Ascending aorta (tissue), 2 donors: ENCODE measurements at regions not wholly inside any gene's neighbourhood (a gene's known extent, or its start where the extent isn't known, plus 50 kb on each side); places are given as distances from the start of the nearest gene placed in this dataset.

Source experiments
- DNase-seq, 2 donors: peaks; one replicate each; pipeline ENCODE4 v3.0.0-alpha.2; 2019; ENCODE audit warnings: low spot score in 2 of 2
- H3K27ac ChIP-seq, 2 donors: fragments of 200-600 bp; sonication (generic); one replicate each; pipeline ENCODE4 v1.5.1; 2016 to 2017; ENCODE audit warnings: mild to moderate bottlenecking in 1 of 2
- H3K27me3 ChIP-seq: fragments of 200-600 bp; sonication (generic); one replicate; pipeline ENCODE4 v1.5.1; 2017
- H3K36me3 ChIP-seq, 2 donors: fragments of 200-600 bp; sonication (generic); one replicate each; pipeline ENCODE4 v1.5.1; 2016
- H3K4me1 ChIP-seq, 2 donors: fragments of 200-600 bp; sonication (generic); one replicate each; pipeline ENCODE4 v1.5.1; 2016 to 2017; ENCODE audit warnings: mild to moderate bottlenecking in 1 of 2
- H3K4me3 ChIP-seq, 2 donors: fragments of 200-600 bp; sonication (generic); one replicate each; pipeline ENCODE4 v1.5.1; 2016 to 2017; ENCODE audit warnings: mild to moderate bottlenecking in 1 of 2
- H3K9me3 ChIP-seq, 2 donors: fragments of 200-600 bp; sonication (generic); one replicate each; pipeline ENCODE4 v1.5.1; 2016
- CTCF ChIP-seq, 3 experiments: fragments of 200-600 bp in 2 of 3; fragments of 450-650 bp in 1 of 3; sonication (generic) in 2 of 3; IDR thresholded peaks; one replicate each; pipeline ENCODE4 v1.5.1; 2016 to 2019; ENCODE audit warnings: antibody characterized with exemption in 3 of 3, mild to moderate bottlenecking in 1 of 3, moderate library complexity in 1 of 3
- intact Hi-C: fragments of 100-400 bp; cut with DNase I; formaldehyde crosslinking; loops from one replicate; pipeline ENCODE4 v1.15.1; 2023

- no peak for DNase-seq
- H3K9me3 ChIP-seq, result no peaks in the 10 kb centered on the region
- H3K4me3 ChIP-seq, result no peak overlapping the region
- H3K36me3 ChIP-seq, result no peaks in the 10 kb centered on the region
- no peaks in the 10 kb centered on the region for H3K4me1 ChIP-seq
- H3K27ac ChIP-seq, result no peak overlapping the region
- no peak for TF ChIP-seq CTCF (IDR thresholded peaks at IDR 0.05)
- intact Hi-C loops, result no loop called here
- no peaks in the 10 kb centered on the region for H3K27me3 ChIP-seq
Observed at GRCh38 chr3:193894121-193894863, 241.7 kb upstream of the HES1 start.

- Histone ChIP-seq H3K9me3 (no peaks in the 10 kb centered on the region), H3K4me1 (no peaks in the 10 kb centered on the region), H3K36me3 (no peaks in the 10 kb centered on the region), H3K27ac (no peak overlapping the region), H3K4me3 (no peak overlapping the region), H3K27me3 (no peaks in the 10 kb centered on the region)
- intact Hi-C loops, result no loop called here
- TF ChIP-seq CTCF (IDR thresholded peaks at IDR 0.05), result no peak
- no peak for DNase-seq
Observed at GRCh38 chr3:193895409-193895808, 240.5 kb upstream of the HES1 start.

GRCh38 chr3:193896419-193896818 is 239.5 kb upstream of the HES1 start:
- intact Hi-C loops, result no loop called here
- no peak for TF ChIP-seq CTCF (IDR thresholded peaks at IDR 0.05)
- no peak overlapping the region for H3K27ac ChIP-seq
- no peaks in the 10 kb centered on the region for H3K27me3 ChIP-seq
- no peaks in the 10 kb centered on the region for H3K4me1 ChIP-seq
- no peaks in the 10 kb centered on the region for H3K9me3 ChIP-seq
- no peak overlapping the region for H3K4me3 ChIP-seq
- no peaks in the 10 kb centered on the region for H3K36me3 ChIP-seq
- no peak for DNase-seq

GRCh38 chr3:193897288-193897687 is 238.7 kb upstream of the HES1 start:
- no peaks in the 10 kb centered on the region for H3K36me3 ChIP-seq
- no peak overlapping the region for H3K4me3 ChIP-seq
- no peak overlapping the region for H3K27ac ChIP-seq
- no peaks in the 10 kb centered on the region for H3K27me3 ChIP-seq
- H3K4me1 ChIP-seq, result no peaks in the 10 kb centered on the region
- DNase-seq, result peak in 1 of 2 donors; percentile 70
- TF ChIP-seq CTCF (IDR thresholded peaks at IDR 0.05), result no peak
- H3K9me3 ChIP-seq, result no peaks in the 10 kb centered on the region
- intact Hi-C loops, result no loop called here

GRCh38 chr3:193897731-193898180 is 238.2 kb upstream of the HES1 start:
- H3K4me3 ChIP-seq, result no peak overlapping the region
- no peaks in the 10 kb centered on the region for H3K27me3 ChIP-seq
- H3K27ac ChIP-seq, result no peak overlapping the region
- intact Hi-C loops, result no loop called here
- no peaks in the 10 kb centered on the region for H3K36me3 ChIP-seq
- H3K4me1 ChIP-seq, result no peaks in the 10 kb centered on the region
- no peak for DNase-seq
- no peaks in the 10 kb centered on the region for H3K9me3 ChIP-seq
- no peak for TF ChIP-seq CTCF (IDR thresholded peaks at IDR 0.05)
